ENCODE measurements at regions not wholly inside any gene's neighbourhood (a gene's known extent, or its start where the extent isn't known, plus 50 kb on each side); places are given as distances from the start of the nearest gene placed in this dataset.
"Not testable (repeated sequence)": the region's sequence is repeated elsewhere in the genome, so short reads cannot be mapped to it uniquely, and the experiment has no call there.

GRCh38 chr19:13712767-13713201 lies 51.5 kb upstream of the MRI1 start:
- no peak for DNase-seq

- peak in 1 of 2 experiments; percentile 26 for DNase-seq
Measured at GRCh38 chr19:13707915-13708314, 56.4 kb upstream of the MRI1 start.

GRCh38 chr19:13705928-13706447 lies 58.3 kb upstream of the MRI1 start:
- DNase-seq = no peak

GRCh38 chr19:13705201-13705600 lies 59.1 kb upstream of the MRI1 start:
- DNase-seq = no peak

- no peak for DNase-seq
Measured at GRCh38 chr19:13701624-13702023, 62.7 kb upstream of the MRI1 start.

- peak in 1 of 2 experiments; percentile 31 for DNase-seq
Measured at GRCh38 chr19:13700621-13701020, 63.7 kb upstream of the MRI1 start.

GRCh38 chr19:13699786-13700185 lies 64.5 kb upstream of the MRI1 start:
- DNase-seq = no peak

- no peak for DNase-seq
Measured at GRCh38 chr19:13696839-13697238, 67.5 kb upstream of the MRI1 start.

GRCh38 chr19:13693889-13694288 lies 70.4 kb upstream of the MRI1 start:
- DNase-seq = no peak

GRCh38 chr19:13691569-13692435 lies 72.5 kb upstream of the MRI1 start:
- peak in 1 of 2 experiments; percentile 57 for DNase-seq

- DNase-seq = peak in 1 of 2 experiments; percentile 42
Measured at GRCh38 chr19:13689085-13689484, 75.2 kb upstream of the MRI1 start.

- DNase-seq = no peak
Measured at GRCh38 chr19:13684021-13684420, 80.3 kb upstream of the MRI1 start.

- no peak for DNase-seq
Measured at GRCh38 chr19:13681509-13681908, 82.8 kb upstream of the MRI1 start.

- DNase-seq = not testable (repeated sequence)
Measured at GRCh38 chr19:13680708-13681360, 83.5 kb upstream of the MRI1 start.

- not testable (repeated sequence) for DNase-seq
Measured at GRCh38 chr19:13676967-13677366, 87.4 kb upstream of the MRI1 start.

GRCh38 chr19:13672480-13673175 lies 91.7 kb upstream of the MRI1 start:
- peak in 1 of 2 experiments; percentile 46 for DNase-seq

GRCh38 chr19:13670846-13671245 lies 93.5 kb upstream of the MRI1 start:
- DNase-seq = peak; percentile 38 to 70

- peak; percentile 43 to 76 for DNase-seq
Measured at GRCh38 chr19:13669780-13670355, 94.5 kb upstream of the MRI1 start.

- no peak for DNase-seq
Measured at GRCh38 chr19:13668964-13669363, 95.4 kb upstream of the MRI1 start.

- DNase-seq = no peak
Measured at GRCh38 chr19:13666165-13666564, 98.2 kb upstream of the MRI1 start.

- DNase-seq = no peak
Measured at GRCh38 chr19:13665125-13665905, 99.0 kb upstream of the MRI1 start.

All from NCI-H2081 (cell line).